PFSK-1 (cell line): ENCODE measurements at regions not wholly inside any gene's neighbourhood (a gene's known extent, or its start where the extent isn't known, plus 50 kb on each side); places are given as distances from the start of the nearest gene placed in this dataset.

Experiments used
- FOXP2 ChIP-seq: optimal IDR thresholded peaks from 2 replicates; pipeline ENCODE3; 2011; ENCODE audit warnings: borderline replicate concordance, control low read depth, inconsistent platforms; ENCODE audit not compliant: insufficient read depth; ENCODE audit errors: extremely low read length, extremely low read depth
- POLR2AphosphoS5 ChIP-seq: IDR thresholded peaks from 2 replicates; pipeline ENCODE4 v1.6.1; 2012; ENCODE audit warnings: low read depth, mild to moderate bottlenecking, control low read depth, low read length, moderate library complexity
- SIN3A ChIP-seq: IDR thresholded peaks from 2 replicates; pipeline ENCODE4 v1.6.1; 2012; ENCODE audit warnings: mild to moderate bottlenecking, low read length, moderate library complexity, borderline replicate concordance; ENCODE audit not compliant: insufficient read depth
- TAF1 ChIP-seq: IDR thresholded peaks from 2 replicates; pipeline ENCODE4 v1.6.1; 2012; ENCODE audit warnings: low read length, control low read depth, borderline replicate concordance; ENCODE audit not compliant: insufficient read depth
- TF ChIP-seq, protein P1 (sequence below), 2 experiments: IDR thresholded peaks; 2 replicates each; pipeline versions ENCODE4 v1.6.1 to v1.8.0; 2011 to 2012; ENCODE audit warnings: low read depth in 2 of 2, low read length in 2 of 2, control low read depth in 1 of 2, inconsistent platforms in 1 of 2, mild to moderate bottlenecking in 1 of 2, moderate library complexity in 1 of 2; ENCODE audit not compliant: insufficient read depth in 1 of 2

DNA sequence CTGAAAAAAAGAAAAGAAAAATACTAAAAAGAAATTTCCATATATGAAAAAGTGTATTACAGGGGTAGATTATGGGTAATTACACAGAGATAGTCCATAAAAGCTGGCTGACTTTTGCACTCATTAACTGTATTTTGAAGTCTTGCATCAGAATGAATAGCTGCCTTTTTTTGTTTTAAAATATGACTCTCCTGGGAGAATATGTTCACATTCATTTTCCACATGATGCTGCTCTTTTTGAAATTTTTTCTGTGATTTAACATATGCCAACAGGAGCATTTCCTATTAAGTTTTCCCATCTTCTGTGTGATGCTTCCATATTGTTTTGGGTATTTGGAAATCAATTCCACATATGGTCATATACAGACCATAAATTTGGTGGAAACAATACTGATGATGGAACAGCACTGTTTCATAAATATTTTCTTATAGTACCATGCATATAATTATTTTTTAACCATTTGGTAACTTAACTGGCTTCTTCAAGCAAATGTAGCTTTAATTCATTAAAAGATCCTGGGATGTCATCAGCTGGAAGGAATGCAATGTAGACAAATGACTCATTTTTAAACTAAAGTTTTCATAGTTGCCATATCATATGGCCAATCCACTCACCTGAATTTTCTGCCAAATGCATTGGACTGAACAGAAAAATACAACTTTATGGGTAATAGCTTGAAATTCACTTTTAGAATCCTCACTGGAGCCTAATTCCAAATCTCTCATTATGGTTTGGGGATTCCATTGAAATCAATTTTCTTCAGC lies 313.9 kb upstream of the GLI3 start:
- TF ChIP-seq SIN3A, result no peak
- no peak for TF ChIP-seq FOXP2
- TF ChIP-seq POLR2AphosphoS5, result no peak
- TF ChIP-seq TAF1, result no peak

DNA sequence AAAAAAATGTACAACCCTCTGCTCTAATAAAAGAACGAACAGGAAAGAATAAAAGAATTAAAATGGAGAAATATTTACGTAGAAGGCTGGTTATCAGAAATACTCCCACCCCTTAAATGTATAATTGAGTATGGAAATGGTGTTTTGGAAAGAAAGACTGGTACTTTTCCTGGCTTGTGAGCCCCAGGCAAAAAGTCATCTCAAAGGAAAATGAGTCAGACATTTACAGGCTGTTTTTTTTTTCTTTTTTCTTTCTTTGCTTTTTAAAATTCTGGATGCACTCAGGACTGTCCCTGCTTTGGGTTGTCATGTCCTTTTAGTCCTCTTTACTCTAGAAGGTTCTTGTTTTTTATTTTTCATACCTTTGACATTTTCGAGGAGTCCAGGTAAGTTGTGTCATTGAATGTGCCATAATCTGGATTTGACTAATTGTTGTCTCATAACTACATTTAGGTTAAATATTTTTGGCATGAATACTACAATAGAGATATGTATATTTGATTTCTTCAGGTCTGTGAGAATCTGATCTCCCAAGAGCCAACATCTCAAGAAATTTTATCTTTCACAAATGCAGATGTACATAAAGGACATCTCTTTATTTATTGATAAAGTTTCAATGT lies 313.0 kb upstream of the GLI3 start:
- TF ChIP-seq FOXP2, result no peak
- TF ChIP-seq SIN3A, result no peak
- no peak for TF ChIP-seq POLR2AphosphoS5
- TF ChIP-seq TAF1, result no peak
- TF ChIP-seq, protein P1, sequence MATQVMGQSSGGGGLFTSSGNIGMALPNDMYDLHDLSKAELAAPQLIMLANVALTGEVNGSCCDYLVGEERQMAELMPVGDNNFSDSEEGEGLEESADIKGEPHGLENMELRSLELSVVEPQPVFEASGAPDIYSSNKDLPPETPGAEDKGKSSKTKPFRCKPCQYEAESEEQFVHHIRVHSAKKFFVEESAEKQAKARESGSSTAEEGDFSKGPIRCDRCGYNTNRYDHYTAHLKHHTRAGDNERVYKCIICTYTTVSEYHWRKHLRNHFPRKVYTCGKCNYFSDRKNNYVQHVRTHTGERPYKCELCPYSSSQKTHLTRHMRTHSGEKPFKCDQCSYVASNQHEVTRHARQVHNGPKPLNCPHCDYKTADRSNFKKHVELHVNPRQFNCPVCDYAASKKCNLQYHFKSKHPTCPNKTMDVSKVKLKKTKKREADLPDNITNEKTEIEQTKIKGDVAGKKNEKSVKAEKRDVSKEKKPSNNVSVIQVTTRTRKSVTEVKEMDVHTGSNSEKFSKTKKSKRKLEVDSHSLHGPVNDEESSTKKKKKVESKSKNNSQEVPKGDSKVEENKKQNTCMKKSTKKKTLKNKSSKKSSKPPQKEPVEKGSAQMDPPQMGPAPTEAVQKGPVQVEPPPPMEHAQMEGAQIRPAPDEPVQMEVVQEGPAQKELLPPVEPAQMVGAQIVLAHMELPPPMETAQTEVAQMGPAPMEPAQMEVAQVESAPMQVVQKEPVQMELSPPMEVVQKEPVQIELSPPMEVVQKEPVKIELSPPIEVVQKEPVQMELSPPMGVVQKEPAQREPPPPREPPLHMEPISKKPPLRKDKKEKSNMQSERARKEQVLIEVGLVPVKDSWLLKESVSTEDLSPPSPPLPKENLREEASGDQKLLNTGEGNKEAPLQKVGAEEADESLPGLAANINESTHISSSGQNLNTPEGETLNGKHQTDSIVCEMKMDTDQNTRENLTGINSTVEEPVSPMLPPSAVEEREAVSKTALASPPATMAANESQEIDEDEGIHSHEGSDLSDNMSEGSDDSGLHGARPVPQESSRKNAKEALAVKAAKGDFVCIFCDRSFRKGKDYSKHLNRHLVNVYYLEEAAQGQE (IDR thresholded peaks at IDR 0.05; ENCODE audit: insufficient read depth in 1 of 2, low read depth in 2 of 2, low read length in 2 of 2), result no peak

DNA sequence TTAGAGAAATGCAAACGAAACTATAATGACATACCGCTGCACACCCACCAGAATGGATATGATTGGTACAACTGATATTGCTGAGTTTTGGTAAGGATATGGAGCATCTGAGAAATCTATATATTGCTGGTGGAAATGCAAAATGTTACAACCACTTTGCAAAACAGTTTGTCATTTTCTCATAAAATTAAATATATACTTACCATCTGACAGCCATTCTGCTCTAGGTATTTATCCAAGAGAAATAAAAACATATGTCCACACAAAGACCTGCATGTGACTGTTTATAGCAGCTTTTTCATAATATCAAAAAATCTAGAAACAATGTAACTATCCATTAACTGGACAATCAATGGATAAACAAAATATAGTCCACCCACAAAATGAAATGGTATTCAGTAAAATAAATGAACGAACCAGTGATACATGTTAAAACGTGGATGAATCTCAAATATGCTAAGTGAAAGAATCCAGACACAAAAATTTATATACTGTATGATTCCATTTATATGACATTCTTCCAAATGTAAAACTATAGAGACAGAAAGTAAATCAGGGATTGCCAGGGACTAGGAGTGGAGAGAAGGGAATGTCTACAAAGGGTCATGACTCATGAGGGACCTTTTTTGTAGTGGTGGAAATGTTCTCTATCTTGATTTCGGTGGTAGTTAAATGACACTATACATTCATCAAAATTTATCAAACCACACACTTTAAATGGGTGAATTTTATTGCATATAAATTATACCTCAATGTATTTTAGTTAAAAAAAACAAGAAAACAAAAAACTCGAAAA lies 312.0 kb upstream of the GLI3 start:
- TF ChIP-seq POLR2AphosphoS5, result no peak
- no peak for TF ChIP-seq TAF1
- TF ChIP-seq FOXP2, result no peak
- TF ChIP-seq, protein P1 (IDR thresholded peaks at IDR 0.05; ENCODE audit: insufficient read depth in 1 of 2, low read depth in 2 of 2, low read length in 2 of 2), result no peak
- no peak for TF ChIP-seq SIN3A

DNA sequence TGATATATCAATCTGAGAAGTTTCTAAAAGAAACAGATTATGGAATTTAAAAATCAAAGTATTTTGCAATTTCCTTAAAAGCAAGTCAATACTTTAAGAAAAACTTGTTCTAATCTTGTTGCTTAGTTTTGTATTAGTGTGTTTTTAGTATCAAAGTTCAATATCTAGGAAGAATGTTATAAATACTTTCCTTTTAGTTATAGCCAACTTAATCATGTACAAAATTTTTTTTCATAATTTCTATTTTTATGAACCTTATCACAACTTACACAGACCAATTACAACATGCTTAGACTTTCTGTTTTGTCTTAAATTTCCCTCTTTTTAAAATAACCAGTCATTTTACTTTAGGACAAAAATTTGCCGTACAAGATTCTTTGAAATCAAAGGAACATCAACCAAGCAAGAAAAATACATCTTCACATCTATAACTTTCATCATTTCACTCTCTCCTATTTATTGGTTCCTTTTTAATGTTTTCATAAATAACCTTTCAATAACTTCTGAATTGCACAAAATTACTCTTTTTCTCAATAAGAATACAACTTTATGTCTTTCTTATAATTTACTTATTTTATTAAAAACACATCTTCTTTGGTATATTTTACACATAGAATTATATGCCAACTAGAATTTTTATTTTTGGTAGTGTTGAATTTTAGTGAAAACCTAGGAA lies 308.2 kb upstream of the GLI3 start:
- TF ChIP-seq FOXP2, result no peak
- TF ChIP-seq SIN3A, result no peak
- no peak for TF ChIP-seq TAF1

DNA sequence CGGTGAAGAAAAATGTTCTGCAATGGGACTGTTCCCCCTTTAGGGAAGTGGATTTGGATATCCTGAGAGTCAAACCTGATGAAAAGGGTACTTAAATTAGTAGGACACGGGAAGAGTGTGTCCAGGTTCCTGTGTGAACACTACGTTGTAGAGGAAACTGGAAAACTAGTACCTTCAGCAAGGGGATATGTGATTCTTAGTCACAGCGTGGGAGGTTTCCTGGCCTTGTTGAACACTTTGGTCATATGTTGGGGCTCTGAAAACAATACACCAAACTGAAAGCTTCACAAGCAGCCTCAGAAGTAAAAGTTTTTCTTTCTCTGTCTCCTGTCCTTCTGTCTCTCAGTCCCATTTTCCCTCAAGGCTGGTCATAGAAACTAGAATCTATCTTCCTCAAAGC lies 306.9 kb upstream of the GLI3 start:
- no peak for TF ChIP-seq TAF1
- TF ChIP-seq, protein P1 (IDR thresholded peaks at IDR 0.05; ENCODE audit: insufficient read depth in 1 of 2, low read depth in 2 of 2, low read length in 2 of 2), result no peak
- no peak for TF ChIP-seq SIN3A
- TF ChIP-seq POLR2AphosphoS5, result no peak
- no peak for TF ChIP-seq FOXP2
